HepG2 (cell line): ENCODE measurements at regions not wholly inside any gene's neighbourhood (a gene's known extent, or its start where the extent isn't known, plus 50 kb on each side); places are given as distances from the start of the nearest gene placed in this dataset.
A peak's percentile ranks its signal among the peaks of the same experiment; 100 is the strongest.

ENCODE experiments used
- ATAC-seq: fragments of 200-7000 bp; cut with Tn5 transposase; 3 replicates; pipeline ENCODE4 v1.9.1; 2020; ENCODE audit warnings: mild to moderate bottlenecking, moderate library complexity
- BruUV-seq: library from RNA; stranded (reverse); fragments of 400-500 nt; replicated peaks from 2 replicates; lab custom pipeline; 2021; lab: Mats Ljungman, UMichigan
- CTCF ChIA-PET: fragments of 300-600 bp; formaldehyde crosslinking; extraction: SDS; loops from one replicate; lab custom pipeline; 2021; ENCODE audit warnings: low total read pairs, inconsistent platforms, low intra/inter-chr PET ratio; lab: Yijun Ruan, JAX
- POLR2A ChIA-PET: fragments of 350-600 bp; sonication (Branson Sonifier 250); formaldehyde crosslinking; loops from one replicate; lab custom pipeline; 2020; ENCODE audit warnings: antibody characterized with exemption, inconsistent platforms; lab: Yijun Ruan, JAX
- DNase-seq: peaks from one replicate; pipeline ENCODE4 v3.0.0-alpha.2; 2015; ENCODE audit warnings: low spot score
- FAIRE-seq: peaks from 3 replicates; lab custom pipeline; 2011; peaks lifted over from hg19 to GRCh38; lab: Jason Lieb, UNC
- H2AFZ ChIP-seq: one replicate; pipeline ENCODE4 v1.6.1; 2011; ENCODE audit warnings: low read length, inconsistent platforms
- H3K27ac ChIP-seq: fragments of 300-600 bp; 3 replicates; pipeline ENCODE4 v1.8.0; 2011; ENCODE audit warnings: mixed run types, mild to moderate bottlenecking, mixed read lengths, low read length, inconsistent platforms; ENCODE audit not compliant: insufficient read depth; ENCODE audit errors: extremely low read length
- H3K27me3 ChIP-seq, 2 experiments: fragments of 200-600 bp in 1 of 2; 2 replicates in 1 of 2; 3 replicates in 1 of 2; pipeline versions ENCODE4 v1.6.0 to v1.8.0; 2011; ENCODE audit warnings: low read length in 2 of 2, mild to moderate bottlenecking in 2 of 2, moderate library complexity in 2 of 2, inconsistent platforms in 1 of 2; ENCODE audit not compliant: insufficient read depth in 2 of 2, control insufficient read depth in 1 of 2
- H3K36me3 ChIP-seq, 2 experiments: fragments of 200-600 bp in 1 of 2; replicated peaks in 1 of 2; 2 replicates in 1 of 2; 3 replicates in 1 of 2; pipeline versions ENCODE4 v1.5.1 to v1.8.0; 2011; ENCODE audit warnings: low read length in 2 of 2, inconsistent platforms in 1 of 2; ENCODE audit not compliant: insufficient read depth in 2 of 2, control insufficient read depth in 1 of 2
- H3K4me1 ChIP-seq: 2 replicates; pipeline ENCODE4 v1.5.1; 2012; ENCODE audit warnings: low read length, inconsistent platforms; ENCODE audit not compliant: insufficient read depth
- H3K4me2 ChIP-seq: 2 replicates; pipeline ENCODE4 v1.6.0; 2011; ENCODE audit warnings: low read depth, low read length, inconsistent platforms
- H3K4me3 ChIP-seq, 3 experiments: fragments of 200-600 bp in 1 of 3; sonication (generic), shearing (Covaris generic) in 1 of 3; replicated peaks in 1 of 3; 2 replicates each; pipeline ENCODE4 v1.5.1; 2011 to 2016; ENCODE audit warnings: low read length in 3 of 3, inconsistent platforms in 2 of 3, low read depth in 2 of 3, mild to moderate bottlenecking in 2 of 3, control low read depth in 1 of 3, mixed read lengths in 1 of 3; ENCODE audit not compliant: insufficient read depth in 1 of 3
- H3K79me2 ChIP-seq: one replicate; pipeline ENCODE4 v1.6.1; 2011; ENCODE audit warnings: low read length, inconsistent platforms; ENCODE audit not compliant: insufficient read depth
- H3K9ac ChIP-seq: 2 replicates; pipeline ENCODE4 v1.6.0; 2011; ENCODE audit warnings: mild to moderate bottlenecking, low read depth, low read length, inconsistent platforms; ENCODE audit not compliant: insufficient read depth
- H3K9me3 ChIP-seq: 2 replicates; pipeline ENCODE4 v1.5.1; 2012; ENCODE audit warnings: mild to moderate bottlenecking, low read length
- H4K20me1 ChIP-seq: 2 replicates; pipeline ENCODE4 v1.6.0; 2011; ENCODE audit warnings: inconsistent platforms, mild to moderate bottlenecking, low read length, moderate library complexity; ENCODE audit not compliant: insufficient read depth
- ARNT2 ChIP-seq: sonication (generic); formaldehyde crosslinking; IDR thresholded peaks from 2 replicates; pipeline ENCODE4 v1.8.0; 2022; ENCODE audit warnings: mild to moderate bottlenecking, low read depth, missing genetic modification reagents, moderate library complexity
- CTCF ChIP-seq: sonication (generic); formaldehyde crosslinking; IDR thresholded peaks from 2 replicates; pipeline ENCODE4 v1.5.0; 2020; ENCODE audit warnings: mild to moderate bottlenecking, missing genetic modification reagents, moderate library complexity
- EED ChIP-seq: sonication (generic); formaldehyde crosslinking; IDR thresholded peaks from 2 replicates; pipeline ENCODE4 v1.5.0; 2020; ENCODE audit warnings: mild to moderate bottlenecking, missing genetic modification reagents
- HCFC1 ChIP-seq: fragments of 150-350 bp; IDR thresholded peaks from 2 replicates; pipeline ENCODE4 v1.6.1; 2014; ENCODE audit warnings: low read depth, low read length
- HOXA5 ChIP-seq: sonication (generic); formaldehyde crosslinking; IDR thresholded peaks from 2 replicates; pipeline ENCODE4 v1.4.0; 2020; ENCODE audit warnings: missing genetic modification reagents
- PLRG1 ChIP-seq: fragments of 450-650 bp; conservative IDR thresholded peaks from 2 replicates; pipeline ENCODE4 v1.6.1; 2016
- STAG1 ChIP-seq: sonication (generic); formaldehyde crosslinking; IDR thresholded peaks from 2 replicates; pipeline ENCODE4 v1.4.0; 2020; ENCODE audit warnings: missing genetic modification reagents
- TBX2 ChIP-seq: sonication (generic); formaldehyde crosslinking; IDR thresholded peaks from 2 replicates; pipeline ENCODE4 v1.5.0; 2020; ENCODE audit warnings: missing genetic modification reagents, mild to moderate bottlenecking, borderline replicate concordance
- ZBTB37 ChIP-seq: sonication (generic); formaldehyde crosslinking; IDR thresholded peaks from 2 replicates; pipeline ENCODE4 v1.4.0; 2020; ENCODE audit warnings: mild to moderate bottlenecking, missing genetic modification reagents
- ZBTB8A ChIP-seq: sonication (generic); formaldehyde crosslinking; IDR thresholded peaks from 2 replicates; pipeline ENCODE4 v1.4.0; 2020; ENCODE audit warnings: mild to moderate bottlenecking, low read depth, missing genetic modification reagents, borderline replicate concordance
- ZFP36 ChIP-seq: fragments of 150-350 bp; IDR thresholded peaks from 2 replicates; pipeline ENCODE4 v1.6.1; 2018; ENCODE audit warnings: borderline replicate concordance, low read length, low read depth; ENCODE audit not compliant: partially characterized antibody
- ZFP36L2 ChIP-seq: sonication (generic); formaldehyde crosslinking; IDR thresholded peaks from 2 replicates; pipeline ENCODE4 v1.4.0; 2020; ENCODE audit warnings: missing genetic modification reagents
- ZNF101 ChIP-seq: sonication (generic); formaldehyde crosslinking; IDR thresholded peaks from 2 replicates; pipeline ENCODE4 v1.4.0; 2020; ENCODE audit warnings: mild to moderate bottlenecking, low read depth, missing genetic modification reagents, borderline replicate concordance
- ZNF317 ChIP-seq: sonication (generic); formaldehyde crosslinking; IDR thresholded peaks from 2 replicates; pipeline ENCODE4 v1.5.0; 2020; ENCODE audit warnings: mild to moderate bottlenecking, missing genetic modification reagents
- ZNF431 ChIP-seq: sonication (generic); formaldehyde crosslinking; IDR thresholded peaks from 2 replicates; pipeline ENCODE4 v1.9.0; 2022; ENCODE audit warnings: missing genetic modification reagents, low read depth, mild to moderate bottlenecking, borderline replicate concordance
- WGBS: methylation state at CpG from one replicate; pipeline ENCODE4 v1.1.6; 2017; ENCODE audit warnings: low lambda C conversion rate; 5-methylcytosine and 5-hydroxymethylcytosine counted together
- in situ Hi-C: cut with HindIII; loops from 2 replicates; pipeline ENCODE4 v1.10.0; 2017; ENCODE audit warnings: low pct_unique_long_range_greater_than_20kb; ENCODE audit not compliant: extremely low pct_ligation_motif_present
- intact Hi-C: fragments of 100-400 bp; cut with micrococcal nuclease; formaldehyde crosslinking; loops from one replicate; pipeline ENCODE4 v1.10.0; 2022; ENCODE audit not compliant: unreplicated experiment
- TF ChIP-seq, protein P1 (sequence below): sonication (generic); formaldehyde crosslinking; IDR thresholded peaks from 2 replicates; pipeline ENCODE4 v1.4.0; 2020; ENCODE audit warnings: missing genetic modification reagents, mild to moderate bottlenecking, borderline replicate concordance
- TF ChIP-seq, protein P2 (sequence below): sonication (generic); formaldehyde crosslinking; IDR thresholded peaks from 2 replicates; pipeline ENCODE4 v1.4.0; 2020; ENCODE audit warnings: missing genetic modification reagents, borderline replicate concordance

DNA sequence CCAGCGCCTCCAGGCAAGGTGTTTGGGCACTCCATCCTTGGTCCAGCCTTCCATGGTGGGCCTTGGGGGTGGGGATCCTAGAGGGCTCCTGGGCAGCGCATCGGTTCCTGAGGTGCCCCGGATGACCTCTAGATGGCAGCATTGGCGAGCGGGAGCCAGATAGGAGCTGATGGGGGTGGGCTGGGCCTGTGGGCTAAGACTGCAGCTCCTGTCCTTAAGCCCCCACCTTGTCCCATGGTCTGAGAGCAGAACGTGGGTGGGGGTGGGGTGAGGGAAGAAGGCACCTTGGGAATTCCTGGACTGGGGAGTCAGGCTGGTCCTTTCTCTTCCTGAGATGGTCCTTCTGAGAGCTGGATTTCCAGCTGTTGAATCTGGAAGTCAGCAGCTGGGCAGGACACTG lies 93.4 kb upstream of the CSF3R start:
- Histone ChIP-seq H3K27ac (no peak overlapping the region), H3K27me3 (peaks cover 0 to 25% of the 10 kb centered on the region in 2 experiments; a peak in 2 of 5 replicates), H3K4me1 (no peaks in the 10 kb centered on the region), H3K9me3 (no peaks in the 10 kb centered on the region), H4K20me1 (no peaks in the 10 kb centered on the region), H3K36me3 (no peaks in the 10 kb centered on the region), H3K79me2 (no peaks in the 10 kb centered on the region), H3K4me2 (no peak overlapping the region), H3K9ac (no peak overlapping the region), H2AFZ (no peak overlapping the region), H3K4me3 (no peak overlapping the region)
- ChIA-PET POLR2A (no interaction called here), CTCF (interaction anchor here (0.7 to 1.2 kb wide), 3 partner anchors 75 to 748 kb away, joined by 3 to 4 read pairs (median 3); no protein-coding TSS in a partner anchor)
- WGBS: 0% methylated on average over 1 of the region's 7 CpGs
- BruUV-seq: no TSS peak
- DNase-seq (peak; percentile 24), ATAC-seq (peak; percentile 95), FAIRE-seq (no peak)
- intact Hi-C loops: no loop called here
- in situ Hi-C loops: no loop called here
- TF ChIP-seq, protein P1, sequence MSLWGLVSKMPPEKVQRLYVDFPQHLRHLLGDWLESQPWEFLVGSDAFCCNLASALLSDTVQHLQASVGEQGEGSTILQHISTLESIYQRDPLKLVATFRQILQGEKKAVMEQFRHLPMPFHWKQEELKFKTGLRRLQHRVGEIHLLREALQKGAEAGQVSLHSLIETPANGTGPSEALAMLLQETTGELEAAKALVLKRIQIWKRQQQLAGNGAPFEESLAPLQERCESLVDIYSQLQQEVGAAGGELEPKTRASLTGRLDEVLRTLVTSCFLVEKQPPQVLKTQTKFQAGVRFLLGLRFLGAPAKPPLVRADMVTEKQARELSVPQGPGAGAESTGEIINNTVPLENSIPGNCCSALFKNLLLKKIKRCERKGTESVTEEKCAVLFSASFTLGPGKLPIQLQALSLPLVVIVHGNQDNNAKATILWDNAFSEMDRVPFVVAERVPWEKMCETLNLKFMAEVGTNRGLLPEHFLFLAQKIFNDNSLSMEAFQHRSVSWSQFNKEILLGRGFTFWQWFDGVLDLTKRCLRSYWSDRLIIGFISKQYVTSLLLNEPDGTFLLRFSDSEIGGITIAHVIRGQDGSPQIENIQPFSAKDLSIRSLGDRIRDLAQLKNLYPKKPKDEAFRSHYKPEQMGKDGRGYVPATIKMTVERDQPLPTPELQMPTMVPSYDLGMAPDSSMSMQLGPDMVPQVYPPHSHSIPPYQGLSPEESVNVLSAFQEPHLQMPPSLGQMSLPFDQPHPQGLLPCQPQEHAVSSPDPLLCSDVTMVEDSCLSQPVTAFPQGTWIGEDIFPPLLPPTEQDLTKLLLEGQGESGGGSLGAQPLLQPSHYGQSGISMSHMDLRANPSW (CRISPR knock-in tag): no peak
- TF ChIP-seq HCFC1 (no peak), PLRG1 (no peak), ZNF101 (CRISPR knock-in tag) (no peak), ZFP36 (no peak), CTCF (CRISPR knock-in tag) (peak; percentile 89), STAG1 (CRISPR knock-in tag) (peak; percentile 70), ZBTB8A (CRISPR knock-in tag) (no peak), ZNF431 (no peak), ZNF317 (CRISPR knock-in tag) (no peak), ARNT2 (CRISPR knock-in tag) (no peak), EED (CRISPR knock-in tag) (no peak), HOXA5 (CRISPR knock-in tag) (no peak), ZFP36L2 (CRISPR knock-in tag) (no peak), ZBTB37 (CRISPR knock-in tag) (no peak), TBX2 (CRISPR knock-in tag) (no peak)
- TF ChIP-seq, protein P2, sequence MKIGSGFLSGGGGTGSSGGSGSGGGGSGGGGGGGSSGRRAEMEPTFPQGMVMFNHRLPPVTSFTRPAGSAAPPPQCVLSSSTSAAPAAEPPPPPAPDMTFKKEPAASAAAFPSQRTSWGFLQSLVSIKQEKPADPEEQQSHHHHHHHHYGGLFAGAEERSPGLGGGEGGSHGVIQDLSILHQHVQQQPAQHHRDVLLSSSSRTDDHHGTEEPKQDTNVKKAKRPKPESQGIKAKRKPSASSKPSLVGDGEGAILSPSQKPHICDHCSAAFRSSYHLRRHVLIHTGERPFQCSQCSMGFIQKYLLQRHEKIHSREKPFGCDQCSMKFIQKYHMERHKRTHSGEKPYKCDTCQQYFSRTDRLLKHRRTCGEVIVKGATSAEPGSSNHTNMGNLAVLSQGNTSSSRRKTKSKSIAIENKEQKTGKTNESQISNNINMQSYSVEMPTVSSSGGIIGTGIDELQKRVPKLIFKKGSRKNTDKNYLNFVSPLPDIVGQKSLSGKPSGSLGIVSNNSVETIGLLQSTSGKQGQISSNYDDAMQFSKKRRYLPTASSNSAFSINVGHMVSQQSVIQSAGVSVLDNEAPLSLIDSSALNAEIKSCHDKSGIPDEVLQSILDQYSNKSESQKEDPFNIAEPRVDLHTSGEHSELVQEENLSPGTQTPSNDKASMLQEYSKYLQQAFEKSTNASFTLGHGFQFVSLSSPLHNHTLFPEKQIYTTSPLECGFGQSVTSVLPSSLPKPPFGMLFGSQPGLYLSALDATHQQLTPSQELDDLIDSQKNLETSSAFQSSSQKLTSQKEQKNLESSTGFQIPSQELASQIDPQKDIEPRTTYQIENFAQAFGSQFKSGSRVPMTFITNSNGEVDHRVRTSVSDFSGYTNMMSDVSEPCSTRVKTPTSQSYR: peak; percentile 37; the same call in 1 of the 2 replicates
